Activated T-helper 2 cell treated with anti-CD3 and anti-CD28 coated beads, Interferon-gamma antibody, Interleukin-2, Interleukin-4, amounts not matched to agents 10 μg/mL and 5 μg/mL and 100 μg/mL, durations not matched to agents 14 hours and 24 hours and 36 hours (primary cell): ENCODE measurements at regions not wholly inside any gene's neighbourhood (a gene's known extent, or its start where the extent isn't known, plus 50 kb on each side); places are given as distances from the start of the nearest gene placed in this dataset.

Experiments used
- DNase-seq: peaks from one replicate; pipeline ENCODE4 v3.0.0; 2021; ENCODE audit warnings: low spot score
- H3K27ac Mint-ChIP-seq: one replicate; pipeline ENCODE4 v1.8.0; 2021; ENCODE audit warnings: mixed read lengths
- H3K27me3 Mint-ChIP-seq: one replicate; pipeline ENCODE4 v1.8.0; 2021; ENCODE audit warnings: low read depth, mixed read lengths
- H3K36me3 Mint-ChIP-seq: one replicate; pipeline ENCODE4 v1.8.0; 2021; ENCODE audit warnings: low read depth, mixed read lengths
- H3K4me1 Mint-ChIP-seq: one replicate; pipeline ENCODE4 v1.8.0; 2021; ENCODE audit warnings: low read depth, mixed read lengths
- H3K4me3 Mint-ChIP-seq: one replicate; pipeline ENCODE4 v1.8.0; 2021; ENCODE audit warnings: low read depth, mild to moderate bottlenecking, moderate library complexity, mixed read lengths
- H3K9me3 Mint-ChIP-seq: one replicate; pipeline ENCODE4 v1.8.0; 2021; ENCODE audit warnings: mixed read lengths
- intact Hi-C: fragments of 100-400 bp; cut with micrococcal nuclease; formaldehyde crosslinking; loops from one replicate; pipeline ENCODE4 v1.15.1; 2023

DNA sequence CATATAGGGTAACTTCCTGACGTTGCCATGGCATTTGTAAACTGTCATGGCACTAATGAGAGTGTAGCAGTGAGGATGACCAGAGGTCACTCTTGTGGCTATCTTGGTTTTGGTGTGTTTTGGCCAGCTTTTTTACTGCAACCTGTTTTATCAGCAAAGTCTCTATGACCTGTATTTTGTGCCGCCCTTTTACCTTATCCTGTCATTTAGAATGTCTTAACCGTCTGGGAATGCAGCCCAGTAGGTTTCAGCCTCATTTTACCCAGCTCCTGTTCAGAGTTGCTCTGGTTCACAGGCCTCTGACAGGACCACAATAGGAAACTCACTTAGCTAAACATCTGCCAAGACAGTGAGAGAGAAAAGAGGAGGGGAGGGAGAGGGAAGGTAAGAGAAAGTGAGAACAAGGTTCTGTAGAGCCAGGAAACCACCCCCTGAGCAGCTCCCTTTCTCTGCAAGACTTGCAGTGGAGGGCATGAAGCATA lies 64.8 kb upstream of the PLEKHG3 start:
- H3K27me3 Mint-ChIP-seq = peaks cover 22% of the 10 kb centered on the region
- no peak for DNase-seq
- H3K4me1 Mint-ChIP-seq = peaks cover 3% of the 10 kb centered on the region
- H3K27ac Mint-ChIP-seq = no peak overlapping the region
- no peak overlapping the region for H3K4me3 Mint-ChIP-seq
- intact Hi-C loops = loop anchor here (10.0 kb wide), 1 partner anchor 135 kb away; the partner anchor contains the start of genes ZBTB1 and ZBTB25
- H3K36me3 Mint-ChIP-seq = no peaks in the 10 kb centered on the region
- no peaks in the 10 kb centered on the region for H3K9me3 Mint-ChIP-seq

DNA sequence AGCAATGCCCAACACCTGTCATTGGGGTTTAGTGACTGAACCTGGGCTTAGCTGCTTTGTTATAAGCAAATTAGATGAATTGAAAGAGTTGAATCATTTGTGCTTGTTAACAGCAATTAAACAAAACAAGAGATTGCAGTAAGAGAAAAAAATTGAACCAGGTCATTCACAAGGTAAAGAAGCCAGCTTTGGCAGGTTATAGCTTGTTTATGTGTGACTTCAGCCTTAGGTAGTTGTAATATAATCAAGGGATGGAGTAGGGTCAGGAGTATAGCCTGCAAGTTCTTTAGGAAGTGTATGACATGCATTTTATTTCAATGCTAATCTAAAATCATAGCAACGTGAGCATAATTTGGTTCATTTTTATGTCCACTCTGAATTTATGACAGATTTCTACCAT lies 63.4 kb upstream of the PLEKHG3 start:
- DNase-seq = no peak
- no peak overlapping the region for H3K4me3 Mint-ChIP-seq
- H3K27me3 Mint-ChIP-seq = peaks cover 22% of the 10 kb centered on the region
- H3K4me1 Mint-ChIP-seq = peaks cover 3% of the 10 kb centered on the region
- no peaks in the 10 kb centered on the region for H3K36me3 Mint-ChIP-seq
- H3K9me3 Mint-ChIP-seq = no peaks in the 10 kb centered on the region
- intact Hi-C loops = no loop called here
- no peak overlapping the region for H3K27ac Mint-ChIP-seq

DNA sequence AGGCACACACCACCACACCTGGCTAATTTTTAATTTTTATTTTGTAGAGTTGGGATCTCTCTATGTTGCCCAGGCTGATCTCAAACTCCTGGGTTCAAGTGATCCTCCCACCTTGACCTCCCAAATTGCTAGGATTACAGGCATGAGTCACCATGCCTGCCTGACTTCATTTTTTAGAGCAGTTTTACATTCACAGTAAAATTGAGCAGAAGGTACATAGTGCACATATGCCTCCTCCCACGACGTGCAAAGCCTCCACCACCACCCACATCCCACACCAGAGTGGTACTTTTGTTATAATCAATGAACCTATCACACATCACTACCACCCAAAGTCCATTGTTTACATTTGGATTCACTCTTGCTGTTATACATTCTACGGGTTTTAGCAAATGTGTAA lies 62.5 kb upstream of the PLEKHG3 start:
- Mint-ChIP-seq H3K4me3 (no peak overlapping the region), H3K9me3 (no peaks in the 10 kb centered on the region), H3K36me3 (no peaks in the 10 kb centered on the region), H3K27ac (no peak overlapping the region), H3K27me3 (peaks cover 21% of the 10 kb centered on the region), H3K4me1 (peaks cover 2% of the 10 kb centered on the region)
- DNase-seq = no peak
- intact Hi-C loops = no loop called here

DNA sequence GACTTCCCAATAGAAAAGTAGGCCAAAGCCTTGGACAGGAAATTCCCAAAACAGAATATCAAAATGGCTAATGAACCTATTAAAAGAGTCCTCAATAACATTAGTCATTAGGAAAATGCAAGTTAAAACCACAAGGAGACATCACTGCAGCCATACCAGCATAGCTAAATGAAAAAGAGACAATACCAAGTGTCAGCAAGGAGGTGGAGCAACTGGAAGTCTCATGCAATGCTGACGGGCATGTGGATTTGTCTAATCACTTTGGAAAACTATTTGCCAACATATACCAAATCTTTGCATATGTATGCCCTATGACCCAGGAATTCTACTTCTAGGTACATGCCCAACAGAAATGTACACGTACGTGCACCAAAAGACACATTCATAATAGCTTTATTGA lies 60.5 kb upstream of the PLEKHG3 start:
- intact Hi-C loops = no loop called here
- Mint-ChIP-seq H3K27ac (no peak overlapping the region), H3K27me3 (peaks cover 18% of the 10 kb centered on the region), H3K36me3 (no peaks in the 10 kb centered on the region), H3K4me1 (no peaks in the 10 kb centered on the region), H3K4me3 (no peak overlapping the region), H3K9me3 (no peaks in the 10 kb centered on the region)
- DNase-seq = no peak

- Mint-ChIP-seq H3K27me3 (peaks cover 16% of the 10 kb centered on the region), H3K4me1 (no peaks in the 10 kb centered on the region), H3K9me3 (no peaks in the 10 kb centered on the region), H3K36me3 (no peaks in the 10 kb centered on the region), H3K4me3 (no peak overlapping the region), H3K27ac (no peak overlapping the region)
- intact Hi-C loops = no loop called here
- DNase-seq = no peak
Observed at GRCh38 chr14:64644629-64645028, 59.6 kb upstream of the PLEKHG3 start.

GRCh38 chr14:64645220-64645892 lies 58.9 kb upstream of the PLEKHG3 start:
- Mint-ChIP-seq H3K4me3 (no peak overlapping the region), H3K27me3 (peaks cover 16% of the 10 kb centered on the region), H3K36me3 (no peaks in the 10 kb centered on the region), H3K4me1 (no peaks in the 10 kb centered on the region), H3K27ac (no peak overlapping the region), H3K9me3 (no peaks in the 10 kb centered on the region)
- no peak for DNase-seq
- intact Hi-C loops = no loop called here

GRCh38 chr14:64646103-64646502 lies 58.1 kb upstream of the PLEKHG3 start:
- intact Hi-C loops = no loop called here
- no peak overlapping the region for H3K4me3 Mint-ChIP-seq
- no peak overlapping the region for H3K27ac Mint-ChIP-seq
- DNase-seq = no peak
- H3K9me3 Mint-ChIP-seq = no peaks in the 10 kb centered on the region
- no peaks in the 10 kb centered on the region for H3K4me1 Mint-ChIP-seq
- H3K36me3 Mint-ChIP-seq = no peaks in the 10 kb centered on the region
- H3K27me3 Mint-ChIP-seq = peaks cover 16% of the 10 kb centered on the region

DNA sequence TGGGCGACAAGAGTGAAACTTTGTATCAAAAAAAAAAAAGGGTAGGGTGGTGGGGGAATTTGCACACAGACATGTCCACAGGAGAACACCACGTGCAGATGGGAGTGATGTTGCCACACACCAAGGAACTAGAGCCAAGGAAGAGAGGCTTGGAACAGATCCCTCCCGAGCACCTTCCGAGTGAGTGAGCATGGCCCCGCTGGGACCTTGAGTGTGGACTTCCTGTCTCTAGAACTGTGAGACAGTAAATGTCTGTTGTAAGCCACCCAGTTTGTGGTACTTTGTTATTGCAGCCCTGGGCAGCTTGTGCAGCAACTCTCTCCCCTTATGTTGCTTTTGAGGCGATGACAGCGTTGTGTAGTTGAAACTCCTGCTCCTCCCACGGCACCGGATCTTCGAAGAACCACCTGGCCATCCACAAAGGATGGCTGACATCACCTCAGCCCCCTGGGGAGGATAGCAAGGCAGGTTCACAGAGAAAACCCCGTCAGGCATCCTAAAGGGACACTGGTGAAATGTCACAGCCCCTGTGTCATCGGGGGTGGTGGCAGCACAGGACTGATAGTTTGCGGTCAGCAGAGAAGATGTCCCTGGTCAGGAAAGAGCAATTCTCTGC lies 54.7 kb upstream of the PLEKHG3 start:
- no peaks in the 10 kb centered on the region for H3K36me3 Mint-ChIP-seq
- H3K27me3 Mint-ChIP-seq = peaks cover 11% of the 10 kb centered on the region
- peaks cover 6% of the 10 kb centered on the region for H3K4me1 Mint-ChIP-seq
- intact Hi-C loops = no loop called here
- H3K27ac Mint-ChIP-seq = no peak overlapping the region
- H3K9me3 Mint-ChIP-seq = no peaks in the 10 kb centered on the region
- no peak for DNase-seq
- H3K4me3 Mint-ChIP-seq = no peak overlapping the region

- intact Hi-C loops = no loop called here
- peaks cover 14% of the 10 kb centered on the region for H3K27me3 Mint-ChIP-seq
- H3K36me3 Mint-ChIP-seq = no peaks in the 10 kb centered on the region
- H3K9me3 Mint-ChIP-seq = no peaks in the 10 kb centered on the region
- DNase-seq = no peak
- no peak overlapping the region for H3K4me3 Mint-ChIP-seq
- peaks cover 11% of the 10 kb centered on the region for H3K4me1 Mint-ChIP-seq
- H3K27ac Mint-ChIP-seq = no peak overlapping the region
Observed at GRCh38 chr14:64653900-64654245, 50.4 kb upstream of the PLEKHG3 start.

GRCh38 chr14:64654246-64654900 lies 49.9 kb upstream of the PLEKHG3 start:
- Mint-ChIP-seq H3K27me3 (peaks cover 16% of the 10 kb centered on the region), H3K4me1 (peaks cover 13% of the 10 kb centered on the region), H3K9me3 (no peaks in the 10 kb centered on the region), H3K4me3 (no peak overlapping the region), H3K27ac (no peak overlapping the region), H3K36me3 (no peaks in the 10 kb centered on the region)
- intact Hi-C loops = no loop called here
- DNase-seq = no peak
